CD14-positive monocyte (primary cell): ENCODE measurements at regions not wholly inside any gene's neighbourhood (a gene's known extent, or its start where the extent isn't known, plus 50 kb on each side); places are given as distances from the start of the nearest gene placed in this dataset.

ENCODE experiments used
- DNase-seq, 3 donors: peaks; one replicate each; pipeline ENCODE4 v3.0.0-alpha.2; 2011 to 2022
- H2AFZ ChIP-seq: 2 replicates; pipeline ENCODE4 v1.6.0; 2012; ENCODE audit warnings: mild to moderate bottlenecking, low read depth, low read length, inconsistent platforms; ENCODE audit not compliant: insufficient read depth, poor library complexity, severe bottlenecking
- H3K27ac ChIP-seq, 2 donors: 1 replicate in 1 of 2; 2 replicates in 1 of 2; pipeline ENCODE4 v1.5.1; 2012 to 2013; ENCODE audit warnings: low read length in 2 of 2, control low read depth in 1 of 2, inconsistent platforms in 1 of 2, low read depth in 1 of 2, mild to moderate bottlenecking in 1 of 2
- H3K27me3 ChIP-seq, 2 donors: one replicate each; pipeline versions ENCODE4 v1.6.0 to v1.6.1; 2011 to 2013; ENCODE audit warnings: low read length in 2 of 2; ENCODE audit not compliant: control insufficient read depth in 2 of 2, insufficient read depth in 2 of 2
- H3K36me3 ChIP-seq, 2 donors: replicated peaks in 1 of 2; 1 replicate in 1 of 2; 2 replicates in 1 of 2; pipeline versions ENCODE4 v1.5.1 to v1.6.1; 2012 to 2013; ENCODE audit warnings: low read length in 2 of 2, control low read depth in 1 of 2, inconsistent platforms in 1 of 2, mild to moderate bottlenecking in 1 of 2; ENCODE audit not compliant: insufficient read depth in 2 of 2, control insufficient read depth in 1 of 2
- H3K4me1 ChIP-seq, 2 donors: 1 replicate in 1 of 2; 2 replicates in 1 of 2; pipeline versions ENCODE4 v1.5.1 to v1.6.1; 2012 to 2013; ENCODE audit warnings: low read length in 2 of 2, control low read depth in 1 of 2, inconsistent platforms in 1 of 2, mild to moderate bottlenecking in 1 of 2, moderate library complexity in 1 of 2; ENCODE audit not compliant: insufficient read depth in 2 of 2, control insufficient read depth in 1 of 2
- H3K4me2 ChIP-seq: replicated peaks from 2 replicates; pipeline ENCODE3; 2012; ENCODE audit warnings: low read length, moderate library complexity, mild to moderate bottlenecking; ENCODE audit not compliant: poor library complexity, severe bottlenecking; ENCODE audit errors: extremely low read depth
- H3K4me3 ChIP-seq, 3 experiments: fragments of 200-600 bp in 1 of 3; sonication (generic) in 1 of 3; replicated peaks in 1 of 3; 1 replicate in 2 of 3; 2 replicates in 1 of 3; pipeline ENCODE4 v1.5.1; 2011 to 2013; ENCODE audit warnings: low read length in 3 of 3, mild to moderate bottlenecking in 3 of 3, control low read depth in 2 of 3, low read depth in 2 of 3, inconsistent platforms in 1 of 3, moderate library complexity in 1 of 3
- H3K79me2 ChIP-seq: 2 replicates; pipeline ENCODE4 v1.6.0; 2012; ENCODE audit warnings: mild to moderate bottlenecking, control low read depth, inconsistent platforms, low read length, moderate library complexity; ENCODE audit not compliant: insufficient read depth
- H3K9ac ChIP-seq: 2 replicates; pipeline ENCODE4 v1.6.0; 2017; ENCODE audit warnings: low read length, mild to moderate bottlenecking; ENCODE audit not compliant: insufficient read depth, poor library complexity, severe bottlenecking
- H3K9me3 ChIP-seq, 2 donors: replicated peaks in 1 of 2; 1 replicate in 1 of 2; 2 replicates in 1 of 2; pipeline versions ENCODE4 v1.5.1 to v1.6.1; 2012 to 2013; ENCODE audit warnings: low read length in 2 of 2, control low read depth in 1 of 2; ENCODE audit not compliant: control insufficient read depth in 1 of 2, insufficient read depth in 1 of 2
- H4K20me1 ChIP-seq: 2 replicates; pipeline ENCODE4 v1.6.0; 2012; ENCODE audit warnings: mild to moderate bottlenecking, low read length, control low read depth, moderate library complexity; ENCODE audit not compliant: insufficient read depth
- H3K27ac Mint-ChIP-seq, 7 donors: one replicate each; pipeline ENCODE4 v1.8.0; 2020; ENCODE audit warnings: mild to moderate bottlenecking in 7 of 7, mixed read lengths in 7 of 7, moderate library complexity in 6 of 7, inconsistent platforms in 2 of 7
- H3K27me3 Mint-ChIP-seq, 3 donors: one replicate each; pipeline ENCODE4 v1.8.0; 2021 to 2022; ENCODE audit warnings: low read depth in 3 of 3, mild to moderate bottlenecking in 3 of 3, mixed read lengths in 3 of 3, moderate library complexity in 3 of 3, inconsistent platforms in 1 of 3
- H3K36me3 Mint-ChIP-seq, 2 donors: one replicate each; pipeline ENCODE4 v1.8.0; 2020; ENCODE audit warnings: mixed read lengths in 2 of 2, inconsistent platforms in 1 of 2, mild to moderate bottlenecking in 1 of 2
- H3K4me1 Mint-ChIP-seq: one replicate; pipeline ENCODE4 v1.8.0; 2020; ENCODE audit warnings: mild to moderate bottlenecking, mixed read lengths
- H3K4me3 Mint-ChIP-seq, 2 donors: one replicate each; pipeline ENCODE4 v1.8.0; 2020; ENCODE audit warnings: mild to moderate bottlenecking in 2 of 2, mixed read lengths in 2 of 2, moderate library complexity in 1 of 2
- H3K9me3 Mint-ChIP-seq, 7 donors: one replicate each; pipeline ENCODE4 v1.8.0; 2020 to 2022; ENCODE audit warnings: mixed read lengths in 7 of 7, mild to moderate bottlenecking in 6 of 7, moderate library complexity in 6 of 7, inconsistent platforms in 2 of 7
- WGBS: methylation state at CpG from one replicate; pipeline ENCODE4 v1.1.5; 2013; ENCODE audit warnings: missing lambda C conversion rate; ENCODE audit not compliant: insufficient coverage; 5-methylcytosine and 5-hydroxymethylcytosine counted together
- intact Hi-C, 2 donors: fragments of 100-400 bp; cut with micrococcal nuclease; formaldehyde crosslinking; loops; one replicate each; pipeline versions ENCODE4 v1.15.0 to v1.15.1; 2023
- TF ChIP-seq, protein P1 (sequence below): fragments of 200-600 bp; IDR thresholded peaks from one replicate; pipeline ENCODE4 v1.8.0; 2022; ENCODE audit warnings: antibody characterized with exemption, mild to moderate bottlenecking

DNA sequence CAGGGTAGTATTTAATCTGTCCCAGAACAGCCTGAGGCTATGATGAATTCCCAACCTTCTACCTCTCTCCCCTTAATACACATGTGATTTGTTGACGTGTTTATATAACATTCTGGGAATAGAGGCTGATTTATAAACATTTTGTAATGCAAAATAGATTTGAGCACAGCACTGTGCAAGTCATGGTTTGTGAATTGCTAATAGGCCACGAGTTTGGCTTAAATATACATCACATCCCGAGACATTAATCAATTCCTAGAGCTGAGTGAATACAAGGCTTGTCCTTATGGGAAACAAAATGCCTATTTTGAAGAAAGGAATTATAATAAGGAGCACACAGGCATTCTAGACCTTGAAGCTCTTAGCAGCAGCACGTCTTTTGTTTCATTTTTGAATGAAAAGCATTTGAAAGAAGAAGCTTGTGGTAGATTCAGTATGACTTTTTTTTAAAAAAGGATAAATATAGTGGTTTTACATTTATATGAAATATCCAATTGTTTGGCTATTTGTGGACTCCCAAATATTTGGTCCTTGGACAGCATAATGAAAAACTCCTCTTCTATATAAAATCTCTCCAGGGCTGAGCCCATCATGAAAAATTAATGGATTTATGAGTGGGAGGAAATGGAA is 116.4 kb downstream of the SLC17A6 start:
- Histone ChIP-seq H3K27ac (no peak overlapping the region), H3K36me3 (no peaks in the 10 kb centered on the region), H3K27me3 (no peaks in the 10 kb centered on the region), H3K9me3 (no peaks in the 10 kb centered on the region), H4K20me1 (no peaks in the 10 kb centered on the region), H3K4me2 (no peak overlapping the region), H3K79me2 (no peaks in the 10 kb centered on the region), H3K4me1 (no peaks in the 10 kb centered on the region), H3K4me3 (no peak overlapping the region), H2AFZ (no peak overlapping the region), H3K9ac (no peak overlapping the region)
- peaks cover 0 to 2% (median 0%) of the 10 kb centered on the region in 3 donors for H3K27me3 Mint-ChIP-seq
- no peaks in the 10 kb centered on the region for H3K4me1 Mint-ChIP-seq
- H3K4me3 Mint-ChIP-seq: no peak overlapping the region
- WGBS: no CpG with 5 or more reads among the region's 4 CpGs
- no peaks in the 10 kb centered on the region for H3K36me3 Mint-ChIP-seq
- TF ChIP-seq, protein P1, sequence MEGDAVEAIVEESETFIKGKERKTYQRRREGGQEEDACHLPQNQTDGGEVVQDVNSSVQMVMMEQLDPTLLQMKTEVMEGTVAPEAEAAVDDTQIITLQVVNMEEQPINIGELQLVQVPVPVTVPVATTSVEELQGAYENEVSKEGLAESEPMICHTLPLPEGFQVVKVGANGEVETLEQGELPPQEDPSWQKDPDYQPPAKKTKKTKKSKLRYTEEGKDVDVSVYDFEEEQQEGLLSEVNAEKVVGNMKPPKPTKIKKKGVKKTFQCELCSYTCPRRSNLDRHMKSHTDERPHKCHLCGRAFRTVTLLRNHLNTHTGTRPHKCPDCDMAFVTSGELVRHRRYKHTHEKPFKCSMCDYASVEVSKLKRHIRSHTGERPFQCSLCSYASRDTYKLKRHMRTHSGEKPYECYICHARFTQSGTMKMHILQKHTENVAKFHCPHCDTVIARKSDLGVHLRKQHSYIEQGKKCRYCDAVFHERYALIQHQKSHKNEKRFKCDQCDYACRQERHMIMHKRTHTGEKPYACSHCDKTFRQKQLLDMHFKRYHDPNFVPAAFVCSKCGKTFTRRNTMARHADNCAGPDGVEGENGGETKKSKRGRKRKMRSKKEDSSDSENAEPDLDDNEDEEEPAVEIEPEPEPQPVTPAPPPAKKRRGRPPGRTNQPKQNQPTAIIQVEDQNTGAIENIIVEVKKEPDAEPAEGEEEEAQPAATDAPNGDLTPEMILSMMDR: no peak
- intact Hi-C loops: no loop called here
- no peak for DNase-seq
- H3K9me3 Mint-ChIP-seq: peaks cover 0 to 2% (median 0%) of the 10 kb centered on the region in 7 donors
- H3K27ac Mint-ChIP-seq: no peak overlapping the region

DNA sequence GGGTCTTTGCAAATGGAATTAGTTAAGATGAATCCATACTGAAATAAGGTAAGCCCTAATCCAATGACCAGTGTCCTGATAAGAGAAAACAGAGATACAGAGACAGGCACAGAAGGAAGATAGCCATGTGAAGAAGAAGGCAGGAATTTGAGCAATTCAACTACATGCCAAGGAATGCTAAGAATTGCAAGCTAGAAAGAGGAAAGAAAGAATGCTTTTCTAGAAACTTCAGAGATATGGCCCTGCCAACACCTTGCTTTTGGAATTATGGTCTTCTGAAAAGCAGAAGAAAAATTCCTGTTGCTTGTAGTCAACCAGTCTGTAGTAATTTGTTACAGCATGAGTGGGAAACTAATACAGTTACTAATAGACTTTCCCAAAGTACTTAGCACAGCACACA is 111.3 kb downstream of the SLC17A6 start:
- H3K4me1 Mint-ChIP-seq: no peaks in the 10 kb centered on the region
- no peaks in the 10 kb centered on the region for H3K79me2 ChIP-seq

More for the DNA sequence above, 111.3 kb downstream of the SLC17A6 start:
- H2AFZ ChIP-seq: no peak overlapping the region
- no peak overlapping the region for H3K4me2 ChIP-seq
- intact Hi-C loops: no loop called here
- Mint-ChIP-seq H3K4me3 (no peak overlapping the region), H3K9me3 (peaks cover 0 to 3% (median 0%) of the 10 kb centered on the region in 7 donors), H3K27ac (no peak overlapping the region), H3K27me3 (peaks cover 0 to 2% (median 0%) of the 10 kb centered on the region in 3 donors), H3K36me3 (no peaks in the 10 kb centered on the region)
- DNase-seq: no peak
- no peaks in the 10 kb centered on the region for H3K36me3 ChIP-seq
- no peak overlapping the region for H3K4me3 ChIP-seq
- H4K20me1 ChIP-seq: no peaks in the 10 kb centered on the region
- no peak overlapping the region for H3K9ac ChIP-seq
- H3K9me3 ChIP-seq: no peaks in the 10 kb centered on the region
- H3K4me1 ChIP-seq: no peaks in the 10 kb centered on the region
- TF ChIP-seq, protein P1: no peak
- no peak overlapping the region for H3K27ac ChIP-seq
- no peaks in the 10 kb centered on the region for H3K27me3 ChIP-seq
